DND-41 (cell line): ENCODE measurements at regions not wholly inside any gene's neighbourhood (a gene's known extent, or its start where the extent isn't known, plus 50 kb on each side); places are given as distances from the start of the nearest gene placed in this dataset.

Source experiments
- EZH2 ChIP-seq: IDR thresholded peaks from 3 replicates; pipeline ENCODE4 v1.6.1; 2012; ENCODE audit warnings: borderline replicate concordance, low read depth, mild to moderate bottlenecking, moderate library complexity, low read length, inconsistent platforms; ENCODE audit not compliant: severe bottlenecking
- TF ChIP-seq, protein P1 (sequence below): IDR thresholded peaks from 2 replicates; pipeline ENCODE4 v1.5.1; 2012; ENCODE audit warnings: borderline replicate concordance, low read length, moderate library complexity, mild to moderate bottlenecking; ENCODE audit not compliant: poor library complexity, severe bottlenecking; ENCODE audit errors: extremely low read depth

- TF ChIP-seq, protein P1, sequence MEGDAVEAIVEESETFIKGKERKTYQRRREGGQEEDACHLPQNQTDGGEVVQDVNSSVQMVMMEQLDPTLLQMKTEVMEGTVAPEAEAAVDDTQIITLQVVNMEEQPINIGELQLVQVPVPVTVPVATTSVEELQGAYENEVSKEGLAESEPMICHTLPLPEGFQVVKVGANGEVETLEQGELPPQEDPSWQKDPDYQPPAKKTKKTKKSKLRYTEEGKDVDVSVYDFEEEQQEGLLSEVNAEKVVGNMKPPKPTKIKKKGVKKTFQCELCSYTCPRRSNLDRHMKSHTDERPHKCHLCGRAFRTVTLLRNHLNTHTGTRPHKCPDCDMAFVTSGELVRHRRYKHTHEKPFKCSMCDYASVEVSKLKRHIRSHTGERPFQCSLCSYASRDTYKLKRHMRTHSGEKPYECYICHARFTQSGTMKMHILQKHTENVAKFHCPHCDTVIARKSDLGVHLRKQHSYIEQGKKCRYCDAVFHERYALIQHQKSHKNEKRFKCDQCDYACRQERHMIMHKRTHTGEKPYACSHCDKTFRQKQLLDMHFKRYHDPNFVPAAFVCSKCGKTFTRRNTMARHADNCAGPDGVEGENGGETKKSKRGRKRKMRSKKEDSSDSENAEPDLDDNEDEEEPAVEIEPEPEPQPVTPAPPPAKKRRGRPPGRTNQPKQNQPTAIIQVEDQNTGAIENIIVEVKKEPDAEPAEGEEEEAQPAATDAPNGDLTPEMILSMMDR = no peak
- TF ChIP-seq EZH2 = no peak
These were observed 119.9 kb upstream of the AHR start for GRCh38 chr7:17178545-17178944.
